IPS DF 4.7 (cell line): ENCODE measurements at regions not wholly inside any gene's neighbourhood (a gene's known extent, or its start where the extent isn't known, plus 50 kb on each side); places are given as distances from the start of the nearest gene placed in this dataset.
"Not testable (repeated sequence)": the region's sequence is repeated elsewhere in the genome, so short reads cannot be mapped to it uniquely, and the experiment has no call there.

Experiments
- DNase-seq: peaks from one replicate; pipeline ENCODE4 v3.0.0-alpha.2; 2013; ENCODE audit warnings: low spot score; ENCODE audit errors: extremely low read depth

DNA sequence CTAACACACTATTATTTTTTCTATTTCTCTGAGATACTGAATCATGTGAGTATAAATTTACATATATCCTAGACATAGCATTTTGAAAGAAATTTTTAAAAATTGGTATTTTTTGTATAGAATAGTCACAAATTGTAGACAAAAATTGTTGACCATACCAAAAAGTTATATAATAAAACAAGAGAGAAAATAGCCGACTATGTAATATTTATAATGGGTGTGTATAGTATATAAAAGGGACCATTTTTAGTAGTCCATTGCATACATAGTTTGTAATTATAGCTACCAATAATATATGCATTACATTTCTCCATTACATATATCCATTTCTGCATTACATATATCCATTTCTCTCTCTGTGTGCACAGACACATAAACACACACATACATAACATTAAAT lies 590.2 kb downstream of the TMTC2 start:
- DNase-seq = no peak

DNA sequence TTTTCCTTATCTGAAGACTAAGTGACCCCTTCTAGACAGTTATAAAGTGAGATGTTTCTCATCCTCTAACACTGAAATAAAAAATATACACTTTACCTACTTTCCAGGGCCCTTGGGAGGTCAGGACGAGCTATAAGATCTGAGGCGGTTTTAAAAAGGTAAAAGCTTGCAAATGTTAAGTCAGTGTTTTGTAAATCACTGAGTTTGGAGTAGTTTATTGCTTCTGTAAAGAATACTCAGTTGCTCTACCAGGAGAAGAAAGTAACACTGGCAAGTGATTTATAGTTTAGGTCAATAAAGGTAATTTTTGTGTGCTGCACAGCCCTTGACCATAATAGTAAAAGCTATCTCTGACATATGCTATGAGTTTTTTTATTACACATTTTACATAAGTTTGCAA lies 584.5 kb downstream of the TMTC2 start:
- no peak for DNase-seq

DNA sequence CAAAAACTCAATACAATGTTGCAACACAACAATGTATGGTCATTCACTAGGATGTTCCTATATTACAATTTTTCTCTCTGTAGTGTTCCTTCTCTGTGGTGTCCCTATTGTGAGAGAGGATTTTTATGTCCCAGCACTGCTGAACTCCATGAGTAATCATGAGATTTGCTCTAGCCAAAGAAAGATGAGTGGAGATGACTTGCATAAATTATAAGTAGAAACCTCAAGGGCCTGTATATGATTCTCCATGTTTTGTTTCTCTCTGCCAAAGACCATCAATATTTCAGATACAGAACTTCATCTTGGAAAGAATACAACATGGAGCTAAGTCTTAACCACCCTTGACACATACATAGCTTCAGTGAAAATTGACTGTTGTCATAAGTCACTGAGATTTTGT lies 579.1 kb downstream of the TMTC2 start:
- no peak for DNase-seq

DNA sequence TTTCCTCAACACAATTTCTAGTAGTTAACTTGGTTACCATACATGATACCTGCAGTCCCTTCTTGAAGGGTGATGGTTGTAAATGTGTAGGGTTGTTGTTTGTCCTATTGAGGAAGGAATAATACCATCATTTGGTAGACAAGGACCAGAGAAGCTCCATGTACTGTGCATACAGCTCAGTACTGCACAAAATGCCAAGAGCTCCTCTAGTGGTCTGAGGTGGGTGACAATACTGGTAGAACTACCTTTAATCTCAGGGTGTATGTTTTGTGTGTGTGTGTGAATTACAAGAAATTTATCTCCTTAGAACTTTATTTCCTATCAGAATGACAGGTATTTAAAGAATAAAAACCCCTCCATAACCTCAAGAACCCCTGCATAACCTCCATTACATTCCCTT lies 575.3 kb downstream of the TMTC2 start:
- DNase-seq = no peak

DNA sequence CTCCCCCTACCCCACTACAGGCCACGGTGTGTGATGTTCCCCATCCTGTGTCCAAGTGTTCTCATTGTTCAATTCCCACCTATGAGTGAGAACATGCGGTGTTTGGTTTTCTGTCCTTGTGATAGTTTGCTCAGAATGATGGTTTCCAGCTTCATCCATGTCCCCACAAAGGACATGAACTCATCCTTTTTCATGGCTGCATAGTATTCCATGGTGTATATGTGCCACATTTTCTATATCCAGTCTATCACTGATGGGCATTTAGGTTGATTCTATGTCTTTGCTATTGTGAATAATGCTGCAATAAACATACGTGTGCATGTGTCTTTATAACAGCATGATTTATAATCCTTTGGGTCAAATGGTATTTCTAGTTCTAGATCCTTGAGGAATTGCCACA lies 573.4 kb downstream of the TMTC2 start:
- not testable (repeated sequence) for DNase-seq

DNA sequence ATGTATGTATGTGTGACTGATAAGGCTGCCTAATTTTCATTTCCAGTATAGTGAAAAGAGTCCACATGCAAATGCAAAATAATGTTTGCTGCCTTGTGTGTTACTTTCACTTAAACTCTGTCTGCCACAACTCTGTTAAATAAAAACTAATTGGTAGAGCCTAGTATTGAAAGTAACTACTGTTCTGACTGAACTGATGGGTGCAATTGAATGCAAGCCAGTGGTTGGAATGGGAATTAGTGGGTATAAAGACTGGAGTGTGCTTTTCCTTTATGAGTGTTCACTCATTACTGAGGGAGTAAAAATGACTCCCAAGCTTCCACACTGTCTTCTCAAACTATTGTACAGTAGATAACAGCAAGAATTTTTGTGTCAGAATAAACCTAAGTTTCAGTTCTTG lies 571.0 kb downstream of the TMTC2 start:
- DNase-seq = no peak

DNA sequence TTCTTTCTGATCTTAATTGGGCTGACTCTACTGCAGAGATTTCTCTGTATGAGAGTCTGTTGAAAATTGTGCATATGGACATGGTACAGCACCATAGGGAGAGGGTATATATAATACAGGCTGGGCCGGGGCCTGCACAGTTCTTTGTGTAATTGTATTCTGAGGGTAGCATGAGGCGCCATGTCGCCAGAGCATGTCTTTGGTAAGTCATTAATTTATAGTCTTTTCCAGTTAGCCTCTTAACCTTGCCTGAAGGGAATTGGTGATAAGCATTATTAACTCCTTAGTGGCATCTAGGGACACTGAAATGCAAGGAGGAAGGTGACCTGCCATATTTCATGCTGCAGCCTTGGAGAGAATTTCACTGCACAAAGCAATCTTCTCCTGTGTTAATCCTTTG lies 569.9 kb downstream of the TMTC2 start:
- no peak for DNase-seq

DNA sequence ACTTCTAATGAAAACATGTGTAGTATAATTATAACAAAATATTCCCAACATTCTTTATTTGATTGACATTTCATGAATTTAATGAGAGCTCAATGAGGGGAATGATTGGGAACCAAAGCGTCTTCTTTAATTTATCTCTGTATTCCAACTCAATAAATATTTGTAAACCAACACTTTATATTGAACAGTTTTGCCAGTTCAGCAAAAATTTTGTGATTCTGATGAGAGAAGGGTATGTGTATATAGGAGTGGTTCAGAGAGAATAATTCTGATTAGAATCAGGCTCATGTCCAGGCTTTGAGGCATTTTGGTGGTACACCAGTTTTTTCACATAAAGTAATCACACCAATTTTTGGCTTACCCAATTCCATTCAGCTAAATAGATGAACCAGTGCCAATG lies 564.2 kb downstream of the TMTC2 start:
- DNase-seq = no peak

DNA sequence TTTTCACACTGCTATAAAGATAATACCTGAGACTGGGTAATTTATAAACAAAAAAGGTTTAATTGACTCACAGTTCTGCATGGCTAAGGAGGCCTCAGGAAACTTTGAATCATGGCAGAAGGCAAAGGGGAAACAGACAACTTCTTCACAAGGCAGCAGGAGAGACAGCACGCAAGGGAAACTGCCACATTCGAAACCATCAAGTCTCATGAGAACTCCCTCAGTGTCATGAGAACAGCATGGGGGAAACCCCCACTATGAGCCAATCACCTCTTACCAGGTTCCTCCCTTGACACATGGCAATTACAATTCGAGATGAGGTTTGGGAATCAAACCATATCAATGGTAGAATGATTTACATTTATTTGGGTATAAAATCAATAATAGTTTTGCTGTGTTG lies 558.5 kb downstream of the TMTC2 start:
- no peak for DNase-seq

DNA sequence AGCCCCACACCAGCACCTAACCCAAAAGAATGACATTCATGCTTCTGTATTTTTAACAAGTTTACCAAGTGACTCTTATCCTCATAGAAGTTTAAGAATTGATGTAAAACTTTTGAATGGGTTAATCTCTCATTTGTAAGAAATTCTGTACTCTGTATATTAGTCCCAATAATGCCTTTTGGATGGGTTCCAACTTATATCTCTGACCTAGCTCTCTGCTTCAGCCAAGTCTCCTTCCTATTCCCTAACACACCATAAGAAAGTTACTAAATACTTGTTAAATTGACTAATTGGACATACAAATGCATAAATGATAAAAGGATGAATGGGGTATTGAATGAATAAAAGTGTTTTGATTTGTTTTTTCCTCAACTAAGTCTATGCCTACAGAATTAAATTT lies 557.3 kb downstream of the TMTC2 start:
- DNase-seq = no peak

DNA sequence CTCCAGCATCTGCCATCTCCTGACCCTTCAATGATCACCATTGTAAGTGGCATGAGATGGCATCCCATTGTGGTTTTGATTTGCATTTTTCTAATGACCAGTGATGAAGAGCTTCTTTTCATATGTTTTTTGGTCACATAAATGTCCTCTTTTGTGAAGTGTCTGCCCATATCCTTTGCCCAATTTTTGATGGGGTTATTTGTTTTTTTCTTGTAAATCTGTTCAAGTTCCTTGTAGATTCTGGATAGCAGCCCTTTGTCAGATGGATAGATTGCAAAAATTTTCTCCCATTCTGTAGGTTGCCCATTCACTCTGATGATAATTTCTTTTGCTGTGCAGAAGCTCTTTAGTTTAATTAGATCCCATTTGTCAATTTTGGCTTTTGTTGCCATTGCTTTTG lies 547.3 kb downstream of the TMTC2 start:
- DNase-seq = not testable (repeated sequence)

DNA sequence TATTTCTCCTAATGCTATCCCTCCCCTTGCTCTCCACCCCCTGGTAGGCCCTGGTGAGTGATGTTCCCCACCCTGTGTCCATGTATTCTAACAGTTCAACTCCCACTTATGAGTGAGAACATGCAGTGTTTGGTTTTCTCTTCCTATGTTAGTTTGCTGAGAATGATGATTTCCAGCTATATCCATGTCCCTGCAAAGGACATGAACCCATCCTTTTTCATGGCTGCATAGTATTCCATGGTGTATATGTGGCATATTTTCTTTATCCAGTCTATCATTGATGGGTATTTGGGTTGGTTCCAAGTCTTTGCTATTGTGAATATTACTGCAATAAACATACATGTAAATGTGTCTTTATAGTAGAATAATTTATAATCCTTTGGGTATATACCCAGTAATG lies 540.3 kb downstream of the TMTC2 start:
- DNase-seq = not testable (repeated sequence)

DNA sequence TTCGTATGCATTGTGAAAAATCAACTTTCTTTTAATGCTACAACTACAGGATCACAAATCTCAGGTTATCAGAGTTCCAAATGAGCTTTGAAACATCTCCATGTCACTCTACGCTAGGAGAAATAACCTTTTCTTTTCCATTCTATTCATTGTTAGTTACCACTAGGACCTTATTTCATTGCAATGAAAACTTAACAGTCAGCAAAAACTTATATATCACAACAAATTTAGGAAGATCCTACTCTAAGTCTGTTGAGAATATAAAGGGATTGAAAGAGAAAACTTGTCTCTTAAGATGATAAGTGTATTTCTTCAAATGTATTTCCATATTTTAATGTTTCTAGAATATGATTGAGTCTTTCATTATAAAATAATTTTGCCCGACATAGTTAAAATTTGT lies 539.1 kb downstream of the TMTC2 start:
- DNase-seq = no peak

DNA sequence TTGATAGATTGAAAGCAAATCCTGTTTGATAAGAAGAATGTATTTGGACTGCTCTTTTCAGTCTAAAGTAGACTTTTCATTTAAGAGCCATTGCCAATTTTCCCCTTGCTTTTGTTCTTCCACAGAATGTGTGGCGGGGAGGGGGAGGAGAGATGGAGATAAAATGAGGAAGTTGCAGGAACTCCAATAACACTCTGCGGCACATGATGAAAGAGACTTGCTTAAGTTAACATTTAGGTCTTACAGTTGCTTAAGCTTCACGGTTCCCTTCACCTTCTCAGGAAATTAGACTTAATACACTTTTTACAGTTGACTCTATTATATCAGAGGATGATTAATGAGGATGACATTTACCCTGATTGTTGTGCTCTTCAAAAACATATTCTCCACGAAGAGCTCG lies 537.3 kb downstream of the TMTC2 start:
- DNase-seq = no peak

DNA sequence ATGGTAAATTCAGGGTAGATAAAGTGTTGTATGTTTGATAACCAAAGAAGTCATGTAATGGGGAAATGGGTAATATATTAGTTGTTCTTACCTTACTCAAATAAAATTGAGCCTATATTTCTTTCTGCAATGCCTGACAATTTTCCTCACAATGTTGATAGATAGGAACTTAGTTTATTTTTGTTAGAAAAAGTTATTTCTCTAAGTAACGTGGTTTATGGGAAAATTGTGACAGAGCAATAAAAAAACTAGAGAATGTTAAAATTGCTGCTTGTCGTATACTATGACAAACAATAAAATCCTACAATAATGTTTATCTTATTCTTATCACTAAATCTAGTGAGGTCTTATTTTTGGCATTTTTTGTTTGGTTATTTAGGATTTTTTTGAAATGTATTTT lies 534.1 kb downstream of the TMTC2 start:
- no peak for DNase-seq

DNA sequence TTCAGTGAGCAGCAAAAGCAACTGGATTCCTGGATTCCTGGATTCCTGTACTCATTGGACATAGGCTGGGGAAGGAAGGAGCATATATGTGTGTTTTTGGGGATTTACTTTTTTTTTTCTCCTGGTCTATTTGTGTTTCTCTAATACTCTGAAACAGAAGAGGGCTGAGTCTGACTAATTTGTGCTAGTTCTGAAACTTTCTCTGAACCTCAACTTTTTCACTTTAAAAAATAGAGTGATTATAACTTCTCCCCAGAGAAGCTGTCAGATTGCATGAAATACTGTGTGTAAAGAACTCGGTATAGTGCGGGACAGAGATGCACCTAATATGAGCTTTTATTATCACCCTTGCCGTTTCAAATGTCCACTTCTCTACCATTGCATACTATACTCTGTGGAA lies 529.5 kb downstream of the TMTC2 start:
- DNase-seq = no peak

DNA sequence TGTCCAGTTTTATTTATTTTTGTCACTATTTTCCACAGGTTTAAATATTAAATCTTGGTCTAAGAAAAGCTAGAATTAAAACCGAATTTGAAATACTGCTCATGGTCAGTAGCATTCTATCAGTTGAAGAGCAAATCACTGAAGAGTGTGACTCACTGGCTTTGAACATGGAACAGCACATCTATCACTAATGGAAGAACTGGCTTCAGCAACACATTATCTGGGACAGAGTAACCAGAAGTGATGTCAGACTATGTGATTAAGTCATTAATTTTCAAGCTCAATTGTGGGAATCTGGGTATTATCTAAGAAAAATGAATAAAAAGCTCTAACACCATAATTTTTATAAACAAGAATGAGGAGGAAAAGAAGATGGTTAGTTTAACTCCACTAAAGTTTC lies 527.5 kb downstream of the TMTC2 start:
- no peak for DNase-seq

DNA sequence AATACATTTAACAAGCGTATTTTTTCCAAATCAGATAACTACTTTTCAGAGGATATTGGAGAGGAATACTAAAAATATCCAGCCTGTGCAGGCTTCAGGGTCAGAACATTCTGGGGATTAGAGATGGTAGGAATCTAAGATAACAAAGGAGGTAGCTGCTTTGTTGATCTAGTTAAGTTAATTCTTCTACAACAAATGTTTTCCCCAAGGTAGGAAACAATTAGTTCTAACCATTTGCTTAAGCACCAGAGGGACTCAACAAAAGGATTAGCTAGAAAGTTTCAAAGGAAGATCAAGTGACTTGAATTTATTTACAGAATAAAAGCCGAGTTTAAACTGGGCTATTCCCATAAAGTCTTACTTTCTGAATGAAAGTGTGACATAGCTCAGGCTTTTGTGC lies 524.2 kb downstream of the TMTC2 start:
- no peak for DNase-seq

DNA sequence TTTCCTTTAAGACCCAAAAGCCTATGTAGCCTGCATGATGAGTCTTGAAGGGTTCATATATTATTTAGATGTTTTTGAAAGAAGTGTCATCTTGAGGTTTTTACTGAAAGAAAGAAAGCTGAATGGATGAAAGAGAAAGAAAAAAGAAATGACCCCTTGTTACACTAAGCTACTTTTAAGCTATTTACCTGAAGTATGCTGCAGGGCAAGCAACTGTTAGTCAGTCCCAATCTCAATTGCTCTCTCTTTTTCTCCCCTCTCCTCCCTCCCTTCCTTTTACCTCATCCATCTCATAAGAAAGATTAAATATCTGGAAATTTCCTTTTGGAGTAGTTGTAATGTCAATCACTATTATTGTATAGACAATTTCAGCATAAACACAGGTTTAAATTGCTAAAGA lies 512.4 kb downstream of the TMTC2 start:
- DNase-seq = no peak

DNA sequence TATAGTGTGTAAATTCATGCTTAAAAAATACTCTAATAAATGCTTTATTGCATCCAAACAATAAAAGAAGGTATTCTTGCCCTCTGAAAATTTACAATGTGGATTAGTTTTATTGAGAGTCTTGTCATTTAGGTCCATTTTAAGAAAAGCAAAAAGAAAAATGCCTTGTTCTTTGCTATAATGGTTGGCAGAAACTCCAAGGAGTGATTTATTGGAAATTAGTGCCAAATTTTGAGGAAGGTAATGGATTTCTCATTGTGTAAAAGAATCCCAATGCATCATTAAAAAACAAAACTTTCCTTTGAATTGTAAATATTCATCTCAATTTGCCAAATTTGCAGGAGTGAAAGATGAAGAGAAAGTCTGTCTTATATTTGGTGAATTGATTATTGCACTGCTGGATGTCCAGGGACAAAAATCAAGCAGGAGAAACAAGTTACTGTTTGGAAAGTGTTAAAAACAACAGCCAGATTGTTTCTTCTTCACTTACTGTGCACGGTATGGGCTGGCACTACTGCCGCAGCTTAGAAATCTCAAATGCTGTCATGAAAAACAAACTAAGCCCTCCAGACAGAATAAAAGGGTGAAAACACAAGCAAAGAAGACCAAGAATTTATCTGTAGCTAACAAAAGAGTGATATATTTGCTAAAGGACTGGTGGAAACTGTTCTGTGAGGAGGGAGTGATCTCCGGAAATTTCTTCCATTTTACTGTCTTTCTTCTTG lies 511.7 kb downstream of the TMTC2 start:
- DNase-seq = no peak

DNA sequence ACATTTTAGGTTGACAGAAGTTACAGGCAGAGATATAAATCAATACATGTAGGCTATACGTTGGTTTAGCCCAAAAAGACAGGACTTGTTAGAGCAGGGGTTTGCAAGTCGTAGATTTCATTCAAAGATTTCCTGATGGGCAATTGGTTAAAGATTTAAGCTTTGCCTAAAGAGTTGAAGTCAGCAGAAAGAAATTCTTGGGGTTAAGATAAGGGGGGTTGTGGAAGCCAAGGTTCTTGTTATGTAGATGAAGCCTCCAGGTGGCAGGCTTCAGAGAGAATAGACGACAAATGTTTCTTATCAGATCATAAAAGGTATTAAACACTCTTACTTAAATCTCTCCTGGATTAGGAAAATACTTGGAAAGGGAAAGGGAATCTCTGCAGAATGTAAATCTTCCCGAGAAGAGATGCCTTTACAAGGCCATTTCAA lies 510.8 kb downstream of the TMTC2 start:
- no peak for DNase-seq

DNA sequence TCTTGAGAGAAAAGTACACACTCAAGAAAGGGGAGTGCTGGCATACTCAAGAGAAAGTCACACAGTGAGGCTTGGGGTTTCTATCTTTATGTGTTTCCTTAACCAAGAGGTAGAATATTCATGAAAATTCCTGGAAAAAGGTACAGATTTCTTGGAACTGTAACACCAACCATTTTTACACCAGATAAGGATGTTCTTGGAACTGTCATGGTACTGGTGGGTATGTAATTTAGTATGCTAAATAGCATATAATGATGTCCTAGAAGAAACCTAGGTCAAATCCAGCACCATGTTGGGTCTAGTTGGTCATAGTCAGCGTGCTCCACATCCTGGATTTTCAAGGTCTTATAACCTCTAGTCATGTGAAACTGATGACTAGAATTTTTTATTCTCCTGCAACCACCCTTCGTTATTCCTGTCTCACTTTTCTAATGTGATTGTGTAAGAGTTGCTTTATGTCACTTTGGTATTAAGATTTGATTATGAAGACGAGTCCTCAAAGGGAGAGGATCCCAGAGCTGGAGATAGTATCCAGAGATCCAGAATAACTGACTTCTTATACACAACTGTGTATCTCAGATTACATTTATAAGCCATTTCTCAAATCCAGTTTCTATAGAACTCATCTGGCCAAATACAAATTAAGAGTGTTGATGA lies 510.1 kb downstream of the TMTC2 start:
- no peak for DNase-seq

DNA sequence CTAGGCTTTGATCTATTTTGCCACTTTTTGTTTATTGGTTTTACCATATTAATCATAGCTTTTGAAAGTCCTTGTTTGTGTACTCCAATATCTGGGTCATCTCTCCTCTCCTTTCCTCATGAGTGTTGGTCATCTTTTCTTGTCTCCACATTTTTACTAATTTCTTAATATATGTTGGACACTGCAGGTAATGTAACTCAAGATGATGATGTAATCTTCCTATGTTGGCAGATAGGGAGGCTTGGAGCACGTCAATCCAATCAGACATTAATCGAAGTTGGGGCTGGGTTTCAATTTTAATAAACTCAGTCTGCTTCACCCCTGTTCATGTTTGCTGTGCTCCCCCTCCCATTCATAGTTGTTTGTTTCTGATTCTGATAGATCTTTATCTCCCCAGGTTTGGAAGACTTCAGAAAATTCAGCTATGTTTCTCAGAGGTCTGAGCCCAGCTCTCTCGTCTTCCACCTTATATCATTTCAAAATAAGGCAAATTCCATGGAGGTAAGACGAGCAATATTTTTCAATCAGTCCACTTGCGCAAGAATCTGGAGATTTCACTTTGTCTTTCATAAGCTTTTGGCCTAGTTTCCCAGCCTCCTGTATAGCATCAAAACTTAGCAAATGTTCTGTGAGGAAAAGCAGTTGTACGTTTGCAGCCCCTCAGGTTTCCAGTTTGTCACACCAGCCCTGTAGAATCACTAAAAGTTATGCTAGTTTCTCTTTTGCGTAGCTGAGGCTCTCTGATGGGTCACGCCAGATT lies 504.1 kb downstream of the TMTC2 start:
- no peak for DNase-seq
